Activated naive CD8-positive, alpha-beta T cell treated with anti-CD3 and anti-CD28 coated beads for 36 hours (primary cell): ENCODE measurements at regions not wholly inside any gene's neighbourhood (a gene's known extent, or its start where the extent isn't known, plus 50 kb on each side); places are given as distances from the start of the nearest gene placed in this dataset.
"Not testable (repeated sequence)": the region's sequence is repeated elsewhere in the genome, so short reads cannot be mapped to it uniquely, and the experiment has no call there.

Source experiments
- DNase-seq: peaks from one replicate; pipeline ENCODE4 v3.0.0; 2021
- H3K27ac Mint-ChIP-seq: one replicate; pipeline ENCODE4 v1.8.0; 2022; ENCODE audit warnings: mild to moderate bottlenecking, moderate library complexity, mixed read lengths
- H3K27me3 Mint-ChIP-seq: one replicate; pipeline ENCODE4 v1.8.0; 2022; ENCODE audit warnings: mild to moderate bottlenecking, mixed read lengths
- H3K36me3 Mint-ChIP-seq: one replicate; pipeline ENCODE4 v1.8.0; 2021; ENCODE audit warnings: mild to moderate bottlenecking, mixed read lengths
- H3K4me1 Mint-ChIP-seq: one replicate; pipeline ENCODE4 v1.8.0; 2021; ENCODE audit warnings: mixed read lengths
- H3K4me3 Mint-ChIP-seq: one replicate; pipeline ENCODE4 v1.8.0; 2022; ENCODE audit warnings: mild to moderate bottlenecking, moderate library complexity, mixed read lengths
- H3K9me3 Mint-ChIP-seq: one replicate; pipeline ENCODE4 v1.8.0; 2022; ENCODE audit warnings: mixed read lengths

DNA sequence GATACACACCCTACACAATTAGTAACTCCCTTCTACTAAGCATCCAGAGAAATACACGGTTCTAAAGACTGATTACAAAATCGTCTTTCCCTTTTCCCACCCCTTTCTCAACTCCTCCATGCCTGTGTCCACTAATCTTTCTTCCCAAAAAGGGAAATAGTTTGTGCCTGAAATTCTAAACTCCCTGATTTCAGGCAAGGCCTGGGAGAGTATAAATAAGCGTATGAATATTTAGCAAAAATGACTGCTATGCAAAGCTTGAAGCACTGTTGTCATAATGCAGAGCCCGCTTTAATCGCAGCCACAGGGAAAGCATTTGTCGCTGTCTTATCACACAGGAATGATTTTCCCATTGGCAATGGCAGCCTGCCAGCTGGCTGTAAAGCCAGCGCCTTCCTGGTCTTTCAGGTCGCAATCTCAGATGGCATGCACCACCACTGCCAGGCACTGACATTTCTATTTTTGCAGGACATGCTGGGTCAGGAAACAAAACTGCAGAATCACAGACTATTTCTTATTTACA is 142.9 kb upstream of the PCGF5 start:
- Mint-ChIP-seq H3K9me3 (no peaks in the 10 kb centered on the region), H3K27me3 (peaks cover 11% of the 10 kb centered on the region), H3K4me3 (no peak overlapping the region), H3K36me3 (no peaks in the 10 kb centered on the region), H3K27ac (no peak overlapping the region), H3K4me1 (no peaks in the 10 kb centered on the region)
- DNase-seq = no peak

GRCh38 chr10:91080776-91081175 is 139.7 kb upstream of the PCGF5 start:
- Mint-ChIP-seq H3K4me1 (no peaks in the 10 kb centered on the region), H3K27ac (no peak overlapping the region), H3K9me3 (no peaks in the 10 kb centered on the region), H3K4me3 (no peak overlapping the region), H3K36me3 (no peaks in the 10 kb centered on the region), H3K27me3 (peaks cover 11% of the 10 kb centered on the region)
- DNase-seq = no peak

GRCh38 chr10:91082447-91082846 is 138.0 kb upstream of the PCGF5 start:
- H3K4me1 Mint-ChIP-seq = no peaks in the 10 kb centered on the region
- no peak overlapping the region for H3K27ac Mint-ChIP-seq

DNA sequence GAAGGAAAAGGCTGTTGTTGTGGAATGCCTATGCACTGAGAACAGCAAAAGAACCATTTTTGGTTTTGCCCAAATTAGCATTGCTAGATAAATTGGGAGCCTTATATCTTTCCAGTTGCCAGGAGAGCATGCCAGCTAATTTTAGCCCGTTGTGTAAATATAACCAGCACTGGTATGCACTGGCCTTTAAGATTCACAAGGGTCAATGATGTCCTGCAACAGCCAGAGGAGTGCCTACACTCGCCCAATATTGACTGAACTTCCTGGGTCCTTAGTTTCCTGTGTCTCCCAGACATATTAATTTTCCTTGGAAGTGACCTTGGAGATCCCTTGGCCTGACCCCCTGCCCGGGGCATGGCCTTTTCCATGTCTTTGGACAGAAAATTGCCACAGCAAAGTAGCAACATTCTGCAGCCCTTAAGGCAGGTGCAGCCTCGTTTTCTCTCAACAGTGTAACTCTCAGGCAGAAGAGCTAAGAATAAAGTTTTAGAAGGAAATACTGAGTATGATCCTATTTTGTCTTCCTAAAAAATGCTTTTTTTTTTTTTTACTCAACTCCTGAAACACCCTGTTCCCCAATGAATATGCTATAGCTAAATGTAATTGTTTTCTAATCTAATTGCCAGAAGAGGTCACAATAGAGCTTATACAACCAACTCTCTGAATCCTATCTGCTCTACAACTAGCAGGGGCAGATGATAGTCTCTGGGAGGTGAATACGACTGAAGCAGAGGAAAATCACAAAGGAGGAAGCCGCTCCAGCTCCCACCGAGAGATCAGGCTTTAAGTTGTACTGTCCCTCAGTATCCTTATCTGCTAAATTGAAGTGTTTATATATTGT is 131.9 kb upstream of the PCGF5 start:
- DNase-seq = no peak
- H3K4me3 Mint-ChIP-seq = no peak overlapping the region
- no peaks in the 10 kb centered on the region for H3K27me3 Mint-ChIP-seq
- no peaks in the 10 kb centered on the region for H3K36me3 Mint-ChIP-seq
- no peaks in the 10 kb centered on the region for H3K4me1 Mint-ChIP-seq
- H3K9me3 Mint-ChIP-seq = peaks cover 3% of the 10 kb centered on the region
- H3K27ac Mint-ChIP-seq = no peak overlapping the region

More at GRCh38 chr10:91082447-91082846, 138.0 kb upstream of the PCGF5 start:
- H3K36me3 Mint-ChIP-seq = no peaks in the 10 kb centered on the region
- peaks cover 6% of the 10 kb centered on the region for H3K27me3 Mint-ChIP-seq
- no peaks in the 10 kb centered on the region for H3K9me3 Mint-ChIP-seq
- no peak for DNase-seq
- no peak overlapping the region for H3K4me3 Mint-ChIP-seq

DNA sequence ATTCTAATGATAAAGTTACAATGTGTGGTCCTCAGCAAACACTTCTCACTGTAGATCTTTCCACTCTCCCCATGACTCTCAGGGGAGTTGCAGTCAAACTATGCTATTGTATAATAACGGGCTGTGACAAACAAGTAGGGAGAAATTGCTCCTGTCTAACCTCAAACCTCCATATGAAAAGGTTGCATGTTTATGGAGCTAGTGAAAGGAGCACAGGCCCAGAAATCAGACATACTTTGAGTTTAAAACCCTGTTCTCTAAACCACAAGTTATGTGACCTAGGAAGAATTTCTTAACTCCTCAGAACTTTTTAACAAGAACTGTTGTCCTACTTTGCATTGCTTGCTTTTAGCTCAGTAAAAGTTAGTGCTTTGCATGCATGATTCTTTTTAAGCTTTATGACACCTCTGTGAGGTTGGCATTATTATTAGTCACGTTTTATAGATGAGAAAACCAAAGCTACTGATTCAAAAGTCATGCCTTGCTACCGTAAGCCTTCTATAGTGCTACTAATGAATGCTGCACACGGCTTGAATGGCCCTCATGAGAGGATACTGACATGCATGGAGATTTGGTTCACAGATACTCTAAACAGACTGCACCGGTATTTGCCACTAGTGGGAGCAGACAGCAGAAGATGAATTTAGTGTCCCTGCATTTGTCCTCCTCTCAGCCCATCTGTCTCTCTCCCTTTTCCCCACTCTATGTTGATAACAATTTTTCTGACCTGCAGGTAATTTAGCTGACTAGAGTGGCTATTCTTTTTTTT is 129.5 kb upstream of the PCGF5 start:
- H3K4me1 Mint-ChIP-seq = no peaks in the 10 kb centered on the region
- no peak for DNase-seq
- peaks cover 8% of the 10 kb centered on the region for H3K9me3 Mint-ChIP-seq

GRCh38 chr10:91091780-91092179 is 128.7 kb upstream of the PCGF5 start:
- H3K9me3 Mint-ChIP-seq = peaks cover 13% of the 10 kb centered on the region
- peaks cover 3% of the 10 kb centered on the region for H3K36me3 Mint-ChIP-seq
- no peak for DNase-seq
- H3K27ac Mint-ChIP-seq = no peak overlapping the region
- H3K4me1 Mint-ChIP-seq = peaks cover 2% of the 10 kb centered on the region
- H3K4me3 Mint-ChIP-seq = no peak overlapping the region
- no peaks in the 10 kb centered on the region for H3K27me3 Mint-ChIP-seq

More for the DNA sequence above, 129.5 kb upstream of the PCGF5 start:
- Mint-ChIP-seq H3K4me3 (no peak overlapping the region), H3K27ac (no peak overlapping the region), H3K36me3 (peaks cover 3% of the 10 kb centered on the region), H3K27me3 (no peaks in the 10 kb centered on the region)

- H3K4me1 Mint-ChIP-seq = peaks cover 2% of the 10 kb centered on the region
- peaks cover 9% of the 10 kb centered on the region for H3K36me3 Mint-ChIP-seq
- no peak for DNase-seq
- H3K27me3 Mint-ChIP-seq = no peaks in the 10 kb centered on the region
- no peak overlapping the region for H3K27ac Mint-ChIP-seq
- H3K4me3 Mint-ChIP-seq = no peak overlapping the region
- H3K9me3 Mint-ChIP-seq = peaks cover 23% of the 10 kb centered on the region
Observed at GRCh38 chr10:91096274-91096673, 124.2 kb upstream of the PCGF5 start.

- Mint-ChIP-seq H3K9me3 (peaks cover 23% of the 10 kb centered on the region), H3K4me3 (no peak overlapping the region), H3K27me3 (no peaks in the 10 kb centered on the region), H3K4me1 (peaks cover 2% of the 10 kb centered on the region), H3K36me3 (peaks cover 9% of the 10 kb centered on the region), H3K27ac (no peak overlapping the region)
- DNase-seq = no peak
Observed at GRCh38 chr10:91097313-91097712, 123.2 kb upstream of the PCGF5 start.

- not testable (repeated sequence) for H3K4me1 Mint-ChIP-seq, H3K27me3 Mint-ChIP-seq, H3K36me3 Mint-ChIP-seq, DNase-seq, H3K27ac Mint-ChIP-seq, H3K4me3 Mint-ChIP-seq
- H3K9me3 Mint-ChIP-seq = peaks cover 21% of the 10 kb centered on the region
Observed at GRCh38 chr10:91098021-91098420, 122.4 kb upstream of the PCGF5 start.

DNA sequence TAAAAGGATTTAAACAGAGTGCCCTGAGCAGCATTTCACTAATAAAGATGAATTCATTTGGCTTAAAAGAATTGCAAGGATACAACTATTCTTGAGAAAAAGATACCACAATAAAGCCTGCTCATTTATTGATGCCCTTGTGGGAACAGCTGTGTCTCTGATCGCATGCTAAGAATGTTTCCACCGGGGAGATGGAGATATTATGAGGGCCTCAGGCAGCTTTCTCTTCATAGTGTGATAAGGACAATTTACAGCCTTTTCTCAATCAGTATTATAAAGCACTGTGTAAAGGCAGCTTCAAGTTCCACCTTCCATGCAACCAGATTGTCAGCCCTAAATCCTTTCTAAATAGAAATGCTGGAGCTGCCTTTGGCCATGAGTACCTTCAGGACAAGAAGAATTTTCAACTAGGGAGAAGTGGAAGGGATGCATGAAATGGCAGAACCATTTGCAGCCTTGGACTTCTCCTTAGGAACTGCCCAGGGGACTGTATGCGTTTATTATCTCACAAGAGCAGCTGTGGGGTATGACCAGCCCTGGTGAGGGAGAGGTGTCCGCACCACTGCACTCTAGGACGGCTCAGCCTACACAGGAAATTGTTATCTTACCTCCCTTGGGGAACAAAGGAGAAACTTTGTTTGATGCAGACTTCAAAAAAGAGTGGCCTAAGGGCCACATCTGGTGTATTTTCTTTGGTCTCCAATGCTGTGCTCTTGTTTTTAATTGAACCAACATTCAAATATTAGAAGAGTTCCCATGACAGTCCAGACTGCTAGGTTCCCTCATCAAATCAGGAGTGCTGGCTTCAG is 116.9 kb upstream of the PCGF5 start:
- Mint-ChIP-seq H3K4me1 (peaks cover 8% of the 10 kb centered on the region), H3K27ac (no peak overlapping the region), H3K27me3 (no peaks in the 10 kb centered on the region), H3K9me3 (peaks cover 7% of the 10 kb centered on the region), H3K36me3 (no peaks in the 10 kb centered on the region), H3K4me3 (no peak overlapping the region)
- DNase-seq = no peak

DNA sequence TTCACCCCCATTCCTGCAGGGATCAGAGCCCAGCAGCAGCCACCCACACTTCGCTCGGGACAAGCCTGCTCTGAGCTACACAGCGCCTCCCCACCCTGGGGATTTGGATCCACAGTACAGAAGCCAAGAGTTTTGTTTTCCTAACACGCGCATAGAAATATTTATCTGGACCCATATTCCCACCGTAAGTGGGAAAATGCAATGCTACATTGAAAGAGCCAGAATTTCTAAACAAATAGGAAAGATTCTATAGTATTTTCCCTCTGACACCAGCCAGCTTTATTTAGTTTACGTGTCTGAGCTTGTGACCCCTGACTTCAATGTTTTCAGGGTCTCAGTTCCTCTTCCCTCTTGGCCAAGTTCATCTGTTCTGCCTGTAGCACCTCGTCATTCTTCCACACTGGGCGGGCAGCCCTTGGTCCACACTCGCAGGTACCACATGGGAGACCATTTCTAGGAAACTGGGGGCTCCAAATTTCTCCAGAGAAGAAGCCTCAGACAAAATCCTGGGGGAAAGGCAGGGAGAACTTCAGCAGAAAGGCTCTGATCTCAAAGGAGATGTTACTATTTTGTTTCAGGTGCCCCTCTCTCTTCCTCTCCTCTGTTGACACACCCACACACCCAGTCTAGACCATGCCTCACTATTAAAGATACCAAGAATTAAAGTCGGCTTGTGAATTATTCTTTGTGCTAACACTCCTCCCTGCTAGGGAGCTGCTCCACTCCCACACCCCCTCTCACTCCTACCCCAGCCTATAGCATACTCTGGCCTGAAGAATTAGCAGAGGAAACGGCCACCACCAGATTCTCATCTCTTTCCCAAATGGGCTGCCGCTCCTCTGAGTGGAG is 116.0 kb upstream of the PCGF5 start:
- H3K9me3 Mint-ChIP-seq = peaks cover 7% of the 10 kb centered on the region
- no peak for DNase-seq
- peaks cover 8% of the 10 kb centered on the region for H3K4me1 Mint-ChIP-seq
- no peaks in the 10 kb centered on the region for H3K36me3 Mint-ChIP-seq
- H3K4me3 Mint-ChIP-seq = no peak overlapping the region
- H3K27me3 Mint-ChIP-seq = no peaks in the 10 kb centered on the region
- no peak overlapping the region for H3K27ac Mint-ChIP-seq

- Mint-ChIP-seq H3K27me3 (no peaks in the 10 kb centered on the region), H3K36me3 (no peaks in the 10 kb centered on the region), H3K4me1 (peaks cover 8% of the 10 kb centered on the region), H3K27ac (no peak overlapping the region), H3K9me3 (peaks cover 7% of the 10 kb centered on the region), H3K4me3 (no peak overlapping the region)
- DNase-seq = no peak
Observed at GRCh38 chr10:91105269-91105668, 115.2 kb upstream of the PCGF5 start.

- peaks cover 4% of the 10 kb centered on the region for H3K4me1 Mint-ChIP-seq
- DNase-seq = no peak
- H3K36me3 Mint-ChIP-seq = no peaks in the 10 kb centered on the region
- peaks cover 7% of the 10 kb centered on the region for H3K9me3 Mint-ChIP-seq
- no peak overlapping the region for H3K27ac Mint-ChIP-seq
- H3K4me3 Mint-ChIP-seq = no peak overlapping the region
- H3K27me3 Mint-ChIP-seq = no peaks in the 10 kb centered on the region
Observed at GRCh38 chr10:91108820-91109219, 111.6 kb upstream of the PCGF5 start.

DNA sequence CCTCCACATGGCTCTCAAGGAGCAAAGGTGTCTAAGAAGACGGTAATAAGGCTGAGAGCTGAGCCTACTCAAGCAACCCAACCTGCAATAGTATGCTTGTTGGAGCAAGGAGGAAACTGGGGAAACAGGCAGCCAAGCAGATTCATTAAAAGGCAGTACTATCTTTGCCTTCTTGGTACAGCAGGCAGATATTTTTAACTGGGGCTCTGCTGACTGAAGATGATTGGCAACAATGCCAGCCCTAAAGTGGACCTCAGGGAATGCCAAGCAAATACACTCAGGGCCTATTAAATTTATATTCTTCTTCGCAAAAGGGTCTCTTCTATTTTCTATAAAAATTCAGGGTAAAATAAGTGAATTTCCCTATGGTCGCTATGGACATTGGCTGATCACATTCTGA is 109.4 kb upstream of the PCGF5 start:
- no peak for DNase-seq
- Mint-ChIP-seq H3K4me1 (no peaks in the 10 kb centered on the region), H3K27me3 (no peaks in the 10 kb centered on the region), H3K36me3 (no peaks in the 10 kb centered on the region), H3K27ac (no peak overlapping the region), H3K9me3 (peaks cover 7% of the 10 kb centered on the region), H3K4me3 (no peak overlapping the region)
